NCI-H2196 treated with DMSO at 0.1 percent for 48 hours (cell line): ENCODE measurements at regions not wholly inside any gene's neighbourhood (a gene's known extent, or its start where the extent isn't known, plus 50 kb on each side); places are given as distances from the start of the nearest gene placed in this dataset.

Source experiments
- DNase-seq: peaks from one replicate; lab custom pipeline; 2025; ENCODE audit not compliant: unreplicated experiment; lab: John Stamatoyannopoulos, UW

GRCh38 chr6:22231616-22232015 lies 65.2 kb downstream of the PRL start:
- no peak for DNase-seq

GRCh38 chr6:22236626-22237414 lies 60.0 kb downstream of the PRL start:
- DNase-seq = peak; percentile 11
